ENCODE measurements at regions not wholly inside any gene's neighbourhood (a gene's known extent, or its start where the extent isn't known, plus 50 kb on each side); places are given as distances from the start of the nearest gene placed in this dataset.

GRCh38 chrX:128599632-128600031 is 547.4 kb upstream of the ACTRT1 start:
- TF ChIP-seq CTCF (IDR thresholded peaks at IDR 0.05), result no peak
- TF ChIP-seq POLR2A (IDR thresholded peaks at IDR 0.05), result no peak
- no peak for TF ChIP-seq POLR2AphosphoS5 (IDR thresholded peaks at IDR 0.05)

Measured in prostate gland (tissue), 2 donors.